ENCODE measurements at regions not wholly inside any gene's neighbourhood (a gene's known extent, or its start where the extent isn't known, plus 50 kb on each side); places are given as distances from the start of the nearest gene placed in this dataset.
"Not testable (repeated sequence)": the region's sequence is repeated elsewhere in the genome, so short reads cannot be mapped to it uniquely, and the experiment has no call there.

DNA sequence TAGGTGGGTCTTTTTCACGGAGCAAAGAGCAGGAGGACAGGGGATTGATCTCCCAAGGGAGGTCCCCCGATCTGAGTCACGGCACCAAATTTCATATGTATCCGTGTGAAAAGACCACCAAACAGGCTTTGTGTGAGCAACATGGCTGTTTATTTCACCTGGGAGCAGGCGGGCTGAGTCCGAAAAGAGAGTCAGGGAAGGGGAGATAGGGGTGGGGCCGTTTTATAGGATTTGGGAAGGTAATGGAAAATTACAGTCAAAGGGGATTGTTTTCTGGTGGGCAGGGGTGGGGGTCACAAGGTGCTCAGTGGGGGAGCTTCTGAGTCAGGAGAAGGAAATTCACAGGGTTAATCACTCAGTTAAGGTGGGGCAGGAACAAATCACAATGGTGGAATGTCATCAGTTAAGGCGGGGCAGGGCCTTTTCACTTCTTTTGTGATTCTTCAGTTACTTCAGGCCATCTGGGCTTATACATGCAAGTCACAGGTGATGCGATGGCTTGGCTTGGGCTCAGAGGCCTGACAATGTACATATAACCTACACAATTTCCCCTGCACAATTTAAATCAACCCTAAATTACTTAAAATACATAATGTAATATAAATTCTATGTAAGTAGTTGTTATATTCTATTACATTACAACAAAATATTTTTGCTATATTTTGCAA is 921.3 kb upstream of the ALCAM start:
- TF ChIP-seq, protein P1, sequence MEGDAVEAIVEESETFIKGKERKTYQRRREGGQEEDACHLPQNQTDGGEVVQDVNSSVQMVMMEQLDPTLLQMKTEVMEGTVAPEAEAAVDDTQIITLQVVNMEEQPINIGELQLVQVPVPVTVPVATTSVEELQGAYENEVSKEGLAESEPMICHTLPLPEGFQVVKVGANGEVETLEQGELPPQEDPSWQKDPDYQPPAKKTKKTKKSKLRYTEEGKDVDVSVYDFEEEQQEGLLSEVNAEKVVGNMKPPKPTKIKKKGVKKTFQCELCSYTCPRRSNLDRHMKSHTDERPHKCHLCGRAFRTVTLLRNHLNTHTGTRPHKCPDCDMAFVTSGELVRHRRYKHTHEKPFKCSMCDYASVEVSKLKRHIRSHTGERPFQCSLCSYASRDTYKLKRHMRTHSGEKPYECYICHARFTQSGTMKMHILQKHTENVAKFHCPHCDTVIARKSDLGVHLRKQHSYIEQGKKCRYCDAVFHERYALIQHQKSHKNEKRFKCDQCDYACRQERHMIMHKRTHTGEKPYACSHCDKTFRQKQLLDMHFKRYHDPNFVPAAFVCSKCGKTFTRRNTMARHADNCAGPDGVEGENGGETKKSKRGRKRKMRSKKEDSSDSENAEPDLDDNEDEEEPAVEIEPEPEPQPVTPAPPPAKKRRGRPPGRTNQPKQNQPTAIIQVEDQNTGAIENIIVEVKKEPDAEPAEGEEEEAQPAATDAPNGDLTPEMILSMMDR (IDR thresholded peaks at IDR 0.05; ENCODE audit: low read depth, low read length): not testable (repeated sequence)
- TF ChIP-seq POLR2A (IDR thresholded peaks at IDR 0.05; ENCODE audit: extremely low read depth, insufficient read length); MYC (IDR thresholded peaks at IDR 0.05; ENCODE audit: low read depth, low read length): not testable (repeated sequence)

Measured in NB4 (cell line).